ENCODE measurements at regions not wholly inside any gene's neighbourhood (a gene's known extent, or its start where the extent isn't known, plus 50 kb on each side); places are given as distances from the start of the nearest gene placed in this dataset.

DNA sequence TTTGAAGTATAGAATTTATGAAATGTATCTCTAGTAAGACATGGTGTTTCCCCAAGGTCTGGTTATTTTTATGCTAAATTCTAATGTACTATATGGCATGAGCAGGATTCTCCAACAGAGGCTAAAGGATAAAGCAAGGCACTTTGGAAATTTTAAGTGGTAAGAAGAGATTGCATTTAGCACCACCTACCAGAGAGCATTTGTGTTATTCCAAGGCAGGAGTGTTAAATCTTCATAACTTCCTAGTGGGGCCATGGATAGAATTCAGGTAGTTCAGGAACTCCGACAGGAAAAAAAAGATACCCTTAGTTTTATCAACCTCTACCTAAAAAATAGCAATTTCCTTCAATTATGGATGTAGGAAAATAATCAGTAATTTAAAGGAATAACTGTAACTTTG lies 497.4 kb upstream of the CRIM1 start:
- TF ChIP-seq, protein P1, sequence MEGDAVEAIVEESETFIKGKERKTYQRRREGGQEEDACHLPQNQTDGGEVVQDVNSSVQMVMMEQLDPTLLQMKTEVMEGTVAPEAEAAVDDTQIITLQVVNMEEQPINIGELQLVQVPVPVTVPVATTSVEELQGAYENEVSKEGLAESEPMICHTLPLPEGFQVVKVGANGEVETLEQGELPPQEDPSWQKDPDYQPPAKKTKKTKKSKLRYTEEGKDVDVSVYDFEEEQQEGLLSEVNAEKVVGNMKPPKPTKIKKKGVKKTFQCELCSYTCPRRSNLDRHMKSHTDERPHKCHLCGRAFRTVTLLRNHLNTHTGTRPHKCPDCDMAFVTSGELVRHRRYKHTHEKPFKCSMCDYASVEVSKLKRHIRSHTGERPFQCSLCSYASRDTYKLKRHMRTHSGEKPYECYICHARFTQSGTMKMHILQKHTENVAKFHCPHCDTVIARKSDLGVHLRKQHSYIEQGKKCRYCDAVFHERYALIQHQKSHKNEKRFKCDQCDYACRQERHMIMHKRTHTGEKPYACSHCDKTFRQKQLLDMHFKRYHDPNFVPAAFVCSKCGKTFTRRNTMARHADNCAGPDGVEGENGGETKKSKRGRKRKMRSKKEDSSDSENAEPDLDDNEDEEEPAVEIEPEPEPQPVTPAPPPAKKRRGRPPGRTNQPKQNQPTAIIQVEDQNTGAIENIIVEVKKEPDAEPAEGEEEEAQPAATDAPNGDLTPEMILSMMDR (IDR thresholded peaks at IDR 0.05; ENCODE audit: insufficient read depth, low read depth, low read length) = no peak
- TF ChIP-seq EZH2 (IDR thresholded peaks at IDR 0.05; ENCODE audit: insufficient read depth, low read length) = no peak
